ENCODE measurements at regions not wholly inside any gene's neighbourhood (a gene's known extent, or its start where the extent isn't known, plus 50 kb on each side); places are given as distances from the start of the nearest gene placed in this dataset.

DNA sequence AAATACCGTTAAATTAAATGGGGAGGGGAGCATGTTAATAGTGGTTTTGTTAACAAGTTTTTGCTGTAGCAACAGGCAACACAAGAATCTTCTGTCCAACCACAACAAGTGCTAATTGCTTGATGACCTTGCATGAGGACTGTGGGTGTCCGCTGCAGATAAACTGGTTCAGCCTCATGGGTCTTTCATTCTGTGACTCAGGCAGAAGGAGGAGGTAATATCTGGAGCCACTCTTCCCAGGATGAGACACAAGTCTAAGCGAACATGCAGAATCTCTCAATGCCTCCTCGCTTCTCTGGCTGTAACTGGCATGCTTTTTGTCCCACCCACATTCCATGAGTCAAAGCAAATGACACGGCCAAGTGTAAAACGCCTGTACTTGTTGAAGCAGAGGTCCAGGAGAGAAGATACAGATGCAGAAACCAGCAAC is 56.6 kb upstream of the MYO16 start:
- no peak for TF ChIP-seq POLR2A (IDR thresholded peaks at IDR 0.05; ENCODE audit: low read depth, low read length)
- no peak for TF ChIP-seq POLR2AphosphoS5 (IDR thresholded peaks at IDR 0.05; ENCODE audit: low read depth, low read length)
- no peak for TF ChIP-seq POU2F2 (IDR thresholded peaks at IDR 0.05; ENCODE audit: low read depth, low read length)
- TF ChIP-seq TAF1 (IDR thresholded peaks at IDR 0.05; ENCODE audit: low read depth, low read length) = no peak
